ENCODE measurements at regions not wholly inside any gene's neighbourhood (a gene's known extent, or its start where the extent isn't known, plus 50 kb on each side); places are given as distances from the start of the nearest gene placed in this dataset.

DNA sequence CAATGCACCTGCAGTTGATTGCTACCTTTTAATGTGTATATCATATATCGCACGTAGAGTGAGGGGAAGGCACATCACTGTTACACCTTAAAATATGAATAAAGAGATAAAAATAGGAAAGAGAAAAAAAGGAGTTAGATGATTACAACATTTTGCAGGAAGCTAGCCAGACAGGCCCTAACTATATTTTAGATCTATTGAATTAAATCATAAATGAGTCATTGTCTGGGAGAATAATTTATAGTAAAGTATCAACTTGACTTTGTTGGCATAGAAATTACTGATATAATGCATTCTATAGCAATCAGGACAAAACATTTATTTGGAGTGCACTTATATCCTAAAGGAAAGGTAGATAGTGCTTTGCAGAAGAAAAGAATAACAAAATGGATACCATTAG is 384.9 kb upstream of the NXPH2 start:
- TF ChIP-seq, protein P1, sequence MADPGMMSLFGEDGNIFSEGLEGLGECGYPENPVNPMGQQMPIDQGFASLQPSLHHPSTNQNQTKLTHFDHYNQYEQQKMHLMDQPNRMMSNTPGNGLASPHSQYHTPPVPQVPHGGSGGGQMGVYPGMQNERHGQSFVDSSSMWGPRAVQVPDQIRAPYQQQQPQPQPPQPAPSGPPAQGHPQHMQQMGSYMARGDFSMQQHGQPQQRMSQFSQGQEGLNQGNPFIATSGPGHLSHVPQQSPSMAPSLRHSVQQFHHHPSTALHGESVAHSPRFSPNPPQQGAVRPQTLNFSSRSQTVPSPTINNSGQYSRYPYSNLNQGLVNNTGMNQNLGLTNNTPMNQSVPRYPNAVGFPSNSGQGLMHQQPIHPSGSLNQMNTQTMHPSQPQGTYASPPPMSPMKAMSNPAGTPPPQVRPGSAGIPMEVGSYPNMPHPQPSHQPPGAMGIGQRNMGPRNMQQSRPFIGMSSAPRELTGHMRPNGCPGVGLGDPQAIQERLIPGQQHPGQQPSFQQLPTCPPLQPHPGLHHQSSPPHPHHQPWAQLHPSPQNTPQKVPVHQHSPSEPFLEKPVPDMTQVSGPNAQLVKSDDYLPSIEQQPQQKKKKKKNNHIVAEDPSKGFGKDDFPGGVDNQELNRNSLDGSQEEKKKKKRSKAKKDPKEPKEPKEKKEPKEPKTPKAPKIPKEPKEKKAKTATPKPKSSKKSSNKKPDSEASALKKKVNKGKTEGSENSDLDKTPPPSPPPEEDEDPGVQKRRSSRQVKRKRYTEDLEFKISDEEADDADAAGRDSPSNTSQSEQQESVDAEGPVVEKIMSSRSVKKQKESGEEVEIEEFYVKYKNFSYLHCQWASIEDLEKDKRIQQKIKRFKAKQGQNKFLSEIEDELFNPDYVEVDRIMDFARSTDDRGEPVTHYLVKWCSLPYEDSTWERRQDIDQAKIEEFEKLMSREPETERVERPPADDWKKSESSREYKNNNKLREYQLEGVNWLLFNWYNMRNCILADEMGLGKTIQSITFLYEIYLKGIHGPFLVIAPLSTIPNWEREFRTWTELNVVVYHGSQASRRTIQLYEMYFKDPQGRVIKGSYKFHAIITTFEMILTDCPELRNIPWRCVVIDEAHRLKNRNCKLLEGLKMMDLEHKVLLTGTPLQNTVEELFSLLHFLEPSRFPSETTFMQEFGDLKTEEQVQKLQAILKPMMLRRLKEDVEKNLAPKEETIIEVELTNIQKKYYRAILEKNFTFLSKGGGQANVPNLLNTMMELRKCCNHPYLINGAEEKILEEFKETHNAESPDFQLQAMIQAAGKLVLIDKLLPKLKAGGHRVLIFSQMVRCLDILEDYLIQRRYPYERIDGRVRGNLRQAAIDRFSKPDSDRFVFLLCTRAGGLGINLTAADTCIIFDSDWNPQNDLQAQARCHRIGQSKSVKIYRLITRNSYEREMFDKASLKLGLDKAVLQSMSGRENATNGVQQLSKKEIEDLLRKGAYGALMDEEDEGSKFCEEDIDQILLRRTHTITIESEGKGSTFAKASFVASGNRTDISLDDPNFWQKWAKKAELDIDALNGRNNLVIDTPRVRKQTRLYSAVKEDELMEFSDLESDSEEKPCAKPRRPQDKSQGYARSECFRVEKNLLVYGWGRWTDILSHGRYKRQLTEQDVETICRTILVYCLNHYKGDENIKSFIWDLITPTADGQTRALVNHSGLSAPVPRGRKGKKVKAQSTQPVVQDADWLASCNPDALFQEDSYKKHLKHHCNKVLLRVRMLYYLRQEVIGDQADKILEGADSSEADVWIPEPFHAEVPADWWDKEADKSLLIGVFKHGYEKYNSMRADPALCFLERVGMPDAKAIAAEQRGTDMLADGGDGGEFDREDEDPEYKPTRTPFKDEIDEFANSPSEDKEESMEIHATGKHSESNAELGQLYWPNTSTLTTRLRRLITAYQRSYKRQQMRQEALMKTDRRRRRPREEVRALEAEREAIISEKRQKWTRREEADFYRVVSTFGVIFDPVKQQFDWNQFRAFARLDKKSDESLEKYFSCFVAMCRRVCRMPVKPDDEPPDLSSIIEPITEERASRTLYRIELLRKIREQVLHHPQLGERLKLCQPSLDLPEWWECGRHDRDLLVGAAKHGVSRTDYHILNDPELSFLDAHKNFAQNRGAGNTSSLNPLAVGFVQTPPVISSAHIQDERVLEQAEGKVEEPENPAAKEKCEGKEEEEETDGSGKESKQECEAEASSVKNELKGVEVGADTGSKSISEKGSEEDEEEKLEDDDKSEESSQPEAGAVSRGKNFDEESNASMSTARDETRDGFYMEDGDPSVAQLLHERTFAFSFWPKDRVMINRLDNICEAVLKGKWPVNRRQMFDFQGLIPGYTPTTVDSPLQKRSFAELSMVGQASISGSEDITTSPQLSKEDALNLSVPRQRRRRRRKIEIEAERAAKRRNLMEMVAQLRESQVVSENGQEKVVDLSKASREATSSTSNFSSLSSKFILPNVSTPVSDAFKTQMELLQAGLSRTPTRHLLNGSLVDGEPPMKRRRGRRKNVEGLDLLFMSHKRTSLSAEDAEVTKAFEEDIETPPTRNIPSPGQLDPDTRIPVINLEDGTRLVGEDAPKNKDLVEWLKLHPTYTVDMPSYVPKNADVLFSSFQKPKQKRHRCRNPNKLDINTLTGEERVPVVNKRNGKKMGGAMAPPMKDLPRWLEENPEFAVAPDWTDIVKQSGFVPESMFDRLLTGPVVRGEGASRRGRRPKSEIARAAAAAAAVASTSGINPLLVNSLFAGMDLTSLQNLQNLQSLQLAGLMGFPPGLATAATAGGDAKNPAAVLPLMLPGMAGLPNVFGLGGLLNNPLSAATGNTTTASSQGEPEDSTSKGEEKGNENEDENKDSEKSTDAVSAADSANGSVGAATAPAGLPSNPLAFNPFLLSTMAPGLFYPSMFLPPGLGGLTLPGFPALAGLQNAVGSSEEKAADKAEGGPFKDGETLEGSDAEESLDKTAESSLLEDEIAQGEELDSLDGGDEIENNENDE (IDR thresholded peaks at IDR 0.05; ENCODE audit: low read depth, low read length) = no peak
- no peak for TF ChIP-seq DIDO1 (tag; IDR thresholded peaks at IDR 0.05; ENCODE audit: low read depth)
- TF ChIP-seq SMARCE1 (IDR thresholded peaks at IDR 0.05) = no peak
- no peak for TF ChIP-seq RBBP5 (IDR thresholded peaks at IDR 0.05; ENCODE audit: borderline replicate concordance, insufficient read depth, low read length, poor library complexity, severe bottlenecking)
- no peak for TF ChIP-seq GATAD2A (IDR thresholded peaks at IDR 0.05)
- no peak overlapping the region for H3K4me2 ChIP-seq (ENCODE audit: insufficient read depth, low read length)
- no peak for ATAC-seq
- no peak overlapping the region for H3K27ac ChIP-seq (ENCODE audit: extremely low read depth, low read depth, low read length)
- H2AFZ ChIP-seq (ENCODE audit: low read depth, low read length) = no peak overlapping the region
- WGBS (ENCODE audit: insufficient coverage, low coverage, missing lambda C conversion rate) = 11% methylated on average over 2 of the region's 2 CpGs
- no peaks in the 10 kb centered on the region for H3K9me3 ChIP-seq (replicated peaks; ENCODE audit: control insufficient read depth, insufficient read depth, low read depth, low read length)
- H3K9ac ChIP-seq (ENCODE audit: insufficient read depth in 1 of 2, low read depth in 2 of 2, low read length in 2 of 2) = no peak overlapping the region
- no peaks in the 10 kb centered on the region for H3K27me3 ChIP-seq (ENCODE audit: control insufficient read depth in 2 of 2, insufficient read depth in 2 of 2, low read length in 2 of 2)
- in situ Hi-C loops (cut with MboI) = no loop called here
- DNase-seq (ENCODE audit: extremely low read depth in 1 of 4, low spot score in 3 of 4) = no peak
- POLR2A ChIA-PET = no interaction called here
- no TSS peak for BruUV-seq (replicated peaks)
- no peaks in the 10 kb centered on the region for H4K20me1 ChIP-seq (replicated peaks; ENCODE audit: control insufficient read depth, insufficient read depth, low read length)
- H3K4me1 ChIP-seq (replicated peaks in 1 of 2; ENCODE audit: control insufficient read depth in 2 of 2, insufficient read depth in 2 of 2, low read length in 2 of 2) = no peaks in the 10 kb centered on the region
- H3K9me1 ChIP-seq (ENCODE audit: control insufficient read depth, insufficient read depth, low read length) = no peaks in the 10 kb centered on the region
- no peaks in the 10 kb centered on the region for H3K36me3 ChIP-seq (ENCODE audit: control insufficient read depth, insufficient read depth, low read length)
- no peak for FAIRE-seq
- CTCF ChIA-PET (ENCODE audit: low intra/inter-chr PET ratio) = no interaction called here
- H3K79me2 ChIP-seq (ENCODE audit: control insufficient read depth, insufficient read depth, low read length) = no peaks in the 10 kb centered on the region
- intact Hi-C loops (cut with micrococcal nuclease) = no loop called here
- no peak overlapping the region for H3K4me3 ChIP-seq
